GM12875 (cell line): ENCODE measurements at regions not wholly inside any gene's neighbourhood (a gene's known extent, or its start where the extent isn't known, plus 50 kb on each side); places are given as distances from the start of the nearest gene placed in this dataset.

Source experiments
- H3K4me3 ChIP-seq: one replicate; pipeline ENCODE4 v1.5.1; 2011; ENCODE audit warnings: low read depth, low read length, control low read depth
- CTCF ChIP-seq: IDR thresholded peaks from 2 replicates; pipeline ENCODE4 v1.5.1; 2011; ENCODE audit warnings: low read depth, mild to moderate bottlenecking, control low read depth, inconsistent platforms, low read length, moderate library complexity, borderline replicate concordance; ENCODE audit not compliant: insufficient read depth

- no peak for TF ChIP-seq CTCF
- no peak overlapping the region for H3K4me3 ChIP-seq
Observed at GRCh38 chr22:44580176-44581095, 82.4 kb upstream of the RTL6 start.

DNA sequence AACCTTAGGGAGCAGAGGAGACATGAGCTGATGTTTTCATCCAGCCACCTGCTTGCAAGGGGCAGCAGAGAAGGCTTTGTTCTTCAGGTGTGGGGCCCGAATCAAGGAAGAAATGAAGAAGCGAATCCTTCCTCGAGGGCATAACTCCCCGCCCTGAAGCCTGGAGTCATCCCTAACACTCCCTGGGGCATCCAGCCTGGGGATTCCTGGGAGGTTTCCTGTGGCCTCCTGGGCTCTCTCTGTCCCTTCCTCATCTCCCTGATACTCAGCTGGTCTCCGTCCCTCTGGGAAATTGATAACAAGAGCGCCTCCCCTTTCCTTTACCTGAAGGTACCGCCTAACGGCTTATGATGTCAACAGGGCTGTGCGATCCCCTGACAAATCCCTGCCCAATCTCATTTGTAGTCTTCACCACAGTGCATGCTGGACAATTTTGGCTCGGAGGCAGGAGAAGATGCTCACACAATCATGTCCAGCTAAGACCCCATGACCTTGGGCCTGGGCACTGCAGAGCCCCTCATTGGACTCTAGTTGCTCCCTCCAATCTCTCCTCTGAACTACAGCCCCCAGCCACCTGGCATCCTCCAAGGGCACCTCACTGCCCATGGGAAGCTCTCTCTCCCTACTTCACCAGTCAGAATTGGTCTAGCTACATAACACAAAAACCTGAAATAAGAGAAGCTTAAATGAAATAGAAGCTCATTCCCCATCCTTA, 80.6 kb upstream of the RTL6 start:
- no peak for TF ChIP-seq CTCF
- no peak overlapping the region for H3K4me3 ChIP-seq

- TF ChIP-seq CTCF, result no peak
- H3K4me3 ChIP-seq, result no peak overlapping the region
Observed at GRCh38 chr22:44578110-44578457, 80.1 kb upstream of the RTL6 start.

DNA sequence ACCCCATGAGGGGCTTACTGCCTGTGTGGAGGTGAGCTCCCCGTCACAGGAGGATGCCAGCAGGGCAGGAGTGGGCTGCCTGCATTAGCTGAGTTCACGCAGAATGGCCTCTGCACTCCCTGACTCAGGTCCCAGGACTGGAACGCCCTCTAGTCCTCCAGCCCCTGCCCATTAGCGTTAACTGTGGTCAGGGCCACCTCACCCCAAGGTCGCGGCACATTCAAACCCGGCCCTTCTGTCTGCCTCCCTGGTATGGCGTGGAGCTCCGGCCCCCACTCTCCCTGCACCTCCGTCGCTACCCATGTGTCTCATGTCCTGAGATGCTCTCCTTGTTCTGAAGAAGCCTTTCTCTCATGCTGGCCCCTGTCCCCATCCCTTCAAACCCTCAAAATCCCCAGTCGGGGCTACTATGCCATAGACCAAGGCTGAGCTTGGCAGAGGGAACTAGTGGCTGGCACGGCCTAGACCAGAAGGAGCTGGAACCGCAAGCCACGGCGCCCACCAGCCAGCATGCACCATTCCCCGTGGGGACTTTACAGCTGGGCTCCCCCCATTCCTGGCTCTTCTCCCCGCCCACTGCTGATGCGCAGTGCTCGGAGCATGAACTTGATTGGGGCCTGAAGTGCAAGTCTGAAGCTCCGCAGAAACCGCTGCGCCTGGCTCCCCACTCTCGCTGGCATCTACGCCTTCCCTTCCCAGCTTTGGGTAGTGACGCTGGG, 79.5 kb upstream of the RTL6 start:
- no peak for TF ChIP-seq CTCF
- H3K4me3 ChIP-seq, result no peak overlapping the region

DNA sequence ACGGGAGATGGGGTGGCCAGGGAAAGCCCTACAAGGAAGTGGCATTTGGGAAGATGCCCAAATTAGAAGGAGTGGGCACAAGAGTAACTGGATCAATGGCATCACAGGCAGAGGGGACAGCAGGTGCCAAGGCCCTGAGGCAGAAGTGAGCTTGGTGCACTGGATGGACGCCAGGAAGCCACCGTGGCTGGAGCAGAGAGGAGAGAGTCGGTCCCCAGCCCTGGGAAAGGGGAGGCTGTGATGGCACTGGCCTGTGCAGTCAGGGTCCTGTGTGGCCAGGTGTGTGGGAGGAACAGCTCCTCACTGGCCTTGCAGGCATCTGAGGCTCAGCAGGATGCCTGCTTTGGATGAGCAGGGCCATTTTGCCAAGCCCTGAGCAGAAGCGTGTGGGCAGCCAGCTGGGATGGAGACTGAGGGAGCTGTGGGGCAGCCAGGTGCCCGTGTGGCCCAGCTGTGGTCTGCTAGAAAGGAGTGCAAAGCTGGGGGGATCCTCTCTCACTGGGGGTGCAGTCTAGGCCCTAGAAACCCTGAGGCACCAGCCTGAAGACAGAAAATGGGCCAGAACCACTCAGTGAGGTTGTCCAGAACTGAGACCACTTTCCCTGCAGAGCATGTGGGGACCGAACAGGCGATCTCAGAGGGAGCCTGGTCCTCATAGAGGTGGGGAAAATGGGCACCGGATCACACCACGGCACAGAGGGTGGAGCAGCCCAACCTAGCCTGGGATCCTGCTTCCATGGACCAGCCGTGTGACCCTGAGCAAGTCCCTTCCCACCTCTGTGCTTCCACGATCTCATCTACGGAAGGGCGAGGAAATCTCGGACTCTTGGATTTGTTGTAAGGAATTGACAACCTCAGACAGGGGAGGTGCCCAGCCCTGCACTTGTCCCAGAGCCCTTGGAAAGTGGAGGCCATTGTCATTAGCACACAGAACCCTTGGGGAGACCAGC, 78.6 kb upstream of the RTL6 start:
- no peak for TF ChIP-seq CTCF
- H3K4me3 ChIP-seq, result no peak overlapping the region
